Hypothalamus (tissue), 51 donors: ENCODE measurements at regions not wholly inside any gene's neighbourhood (a gene's known extent, or its start where the extent isn't known, plus 50 kb on each side); places are given as distances from the start of the nearest gene placed in this dataset.
A peak's percentile ranks its signal among the peaks of the same experiment; 100 is the strongest.
"Not testable (repeated sequence)": the region's sequence is repeated elsewhere in the genome, so short reads cannot be mapped to it uniquely, and the experiment has no call there.

Experiments
- DNase-seq, 51 donors: peaks; one replicate each; lab custom pipeline; 2025; lab: John Stamatoyannopoulos, UW

- no peak for DNase-seq
Measured at GRCh38 chr22:26801449-26801848, 144.1 kb downstream of the MIAT start.

- DNase-seq, result no peak
Measured at GRCh38 chr22:26804315-26804714, 146.9 kb downstream of the MIAT start.

DNA sequence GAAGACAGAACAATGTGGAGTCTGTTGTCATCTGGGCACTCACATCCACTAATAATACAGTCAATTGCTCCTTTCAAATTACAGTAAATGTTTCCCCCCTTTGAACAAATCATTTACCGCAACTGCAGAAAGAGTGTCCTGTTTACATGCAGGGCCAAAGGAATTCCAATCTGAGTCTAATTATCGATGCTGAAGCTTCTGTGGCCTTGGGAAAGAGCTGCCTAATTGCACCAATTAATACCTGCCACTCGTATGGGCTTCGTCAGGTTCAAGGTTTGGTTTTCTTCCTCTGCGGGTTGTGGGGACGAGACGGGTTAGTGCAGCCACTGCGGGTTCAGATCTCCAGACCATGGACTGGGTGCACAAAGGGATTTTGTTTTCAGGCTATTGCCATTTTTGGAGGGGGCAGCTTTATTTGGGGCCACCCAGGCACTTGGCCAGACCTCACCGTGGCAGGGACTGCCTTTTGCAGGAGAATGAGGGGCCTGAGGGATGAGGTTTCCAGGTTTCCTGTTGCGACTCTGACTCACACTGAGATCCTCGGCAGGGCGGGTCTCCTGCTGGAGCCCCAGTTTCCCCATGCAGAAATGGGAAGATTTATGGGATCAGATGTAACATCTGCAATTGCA lies 147.6 kb downstream of the MIAT start:
- no peak for DNase-seq

DNA sequence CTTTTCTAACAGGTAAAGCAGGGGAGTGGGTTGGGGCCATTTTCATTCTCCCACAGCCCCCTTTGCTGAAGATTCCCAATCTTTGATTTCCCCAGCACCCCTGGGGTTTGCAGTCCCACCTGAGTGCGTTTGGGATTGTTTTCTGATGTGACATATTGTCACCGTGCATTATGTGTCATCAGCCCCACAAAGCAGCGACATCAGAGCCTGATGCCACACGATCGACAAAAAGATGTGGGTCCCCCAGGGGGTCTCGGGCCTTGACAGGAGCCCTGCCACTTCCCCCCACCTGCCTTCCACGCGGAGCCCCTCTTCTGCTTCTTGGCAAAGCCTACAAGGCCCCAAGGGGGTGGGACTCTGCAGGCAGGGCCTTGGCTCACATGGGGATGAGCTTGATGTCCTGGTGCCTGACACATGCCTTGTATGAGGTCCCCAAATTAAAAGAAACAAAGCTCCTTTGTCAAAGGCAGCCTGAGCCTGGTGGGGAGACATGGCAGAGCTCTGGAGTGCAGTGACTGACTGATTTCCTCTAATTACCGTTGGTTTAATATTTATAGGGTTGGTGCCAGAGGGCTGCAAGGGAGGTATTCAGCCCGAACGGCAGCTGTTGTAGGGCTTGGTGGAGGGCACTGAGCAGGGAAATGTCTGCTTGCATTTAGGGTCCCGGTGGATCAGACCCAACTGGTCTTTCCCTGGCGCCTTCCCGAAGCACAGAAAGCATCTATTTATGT lies 149.2 kb downstream of the MIAT start:
- DNase-seq, result no peak

GRCh38 chr22:26811647-26811992 lies 154.2 kb downstream of the MIAT start:
- DNase-seq, result no peak

- DNase-seq, result no peak
Measured at GRCh38 chr22:26812731-26813130, 155.3 kb downstream of the MIAT start.

DNA sequence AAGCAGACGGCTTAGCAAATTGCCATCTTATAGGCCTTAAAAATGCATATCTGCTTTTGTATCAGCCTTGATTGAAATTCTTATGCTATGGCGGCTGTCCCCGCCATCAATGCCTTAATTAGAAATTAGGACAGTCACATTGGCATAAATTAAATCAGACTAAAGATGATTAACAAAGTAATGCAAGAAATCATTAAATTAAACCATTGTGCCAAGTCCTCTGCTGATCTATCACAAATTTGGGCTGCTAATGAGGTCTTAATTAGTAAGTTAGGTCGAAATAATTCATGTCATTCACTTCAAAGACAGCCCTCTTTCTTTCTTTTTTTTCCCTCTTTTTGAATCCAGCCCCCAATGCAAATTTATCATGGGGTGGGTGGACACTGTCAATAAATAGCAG lies 159.3 kb downstream of the MIAT start:
- no peak for DNase-seq

- no peak for DNase-seq
Measured at GRCh38 chr22:26817926-26818325, 160.5 kb downstream of the MIAT start.

DNA sequence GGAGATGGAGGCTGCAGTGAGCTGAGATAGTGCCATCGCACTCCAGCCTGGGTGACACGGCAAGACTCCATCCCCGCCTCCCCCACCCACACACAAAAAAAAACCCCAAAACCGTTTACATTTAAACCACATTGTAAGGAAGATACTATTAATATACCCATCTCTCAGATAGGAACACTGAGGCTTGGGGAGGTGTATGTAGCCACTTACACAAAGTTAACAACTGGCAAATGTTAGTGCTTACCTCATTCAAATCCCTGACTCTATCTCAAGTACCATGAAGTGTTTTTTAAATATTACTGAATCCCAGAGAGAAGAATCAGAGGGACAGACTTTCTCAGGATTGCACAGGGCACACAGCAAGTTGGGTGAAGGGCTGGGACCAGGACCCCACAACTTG lies 164.5 kb downstream of the MIAT start:
- no peak for DNase-seq

DNA sequence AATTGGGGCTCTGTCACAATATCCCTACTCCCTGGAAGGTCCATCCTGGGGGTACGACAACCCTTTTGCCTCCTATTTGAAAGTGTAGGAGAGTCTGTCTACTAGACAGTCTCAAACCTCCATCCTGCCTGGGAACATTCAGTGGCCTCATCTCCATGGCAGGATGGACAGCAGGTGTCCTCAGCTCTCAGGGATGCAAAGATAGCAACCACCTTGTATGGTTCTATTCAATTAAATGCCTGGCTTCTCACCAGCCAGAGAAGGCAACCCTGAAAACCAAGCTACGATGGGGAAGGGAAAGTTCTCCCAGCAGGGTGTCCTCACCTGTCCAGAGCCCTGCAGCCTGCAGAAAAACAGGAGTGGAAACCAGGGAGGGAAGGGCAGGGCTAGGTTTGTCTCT lies 164.9 kb downstream of the MIAT start:
- peak in 1 of 51 donors; percentile 3 for DNase-seq

DNA sequence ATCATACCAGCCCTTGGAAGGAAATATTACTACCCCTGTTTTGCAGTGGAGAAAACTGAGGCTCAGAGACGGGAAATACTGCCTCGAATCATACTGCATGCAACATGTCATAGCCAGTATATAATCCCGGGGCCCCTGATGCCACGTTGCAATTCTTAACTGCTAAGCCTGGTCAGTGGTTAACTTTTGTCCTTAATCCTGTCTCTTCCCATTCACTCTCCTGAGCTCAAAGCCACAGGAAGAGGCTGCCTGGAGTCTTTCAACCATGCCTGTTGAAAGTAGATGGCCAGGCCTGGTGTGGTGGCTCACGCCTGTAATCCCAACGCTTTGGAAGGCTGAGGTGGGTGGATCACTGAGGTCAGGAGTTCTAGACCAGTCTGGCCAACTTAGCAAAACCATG lies 166.6 kb downstream of the MIAT start:
- DNase-seq, result no peak

DNA sequence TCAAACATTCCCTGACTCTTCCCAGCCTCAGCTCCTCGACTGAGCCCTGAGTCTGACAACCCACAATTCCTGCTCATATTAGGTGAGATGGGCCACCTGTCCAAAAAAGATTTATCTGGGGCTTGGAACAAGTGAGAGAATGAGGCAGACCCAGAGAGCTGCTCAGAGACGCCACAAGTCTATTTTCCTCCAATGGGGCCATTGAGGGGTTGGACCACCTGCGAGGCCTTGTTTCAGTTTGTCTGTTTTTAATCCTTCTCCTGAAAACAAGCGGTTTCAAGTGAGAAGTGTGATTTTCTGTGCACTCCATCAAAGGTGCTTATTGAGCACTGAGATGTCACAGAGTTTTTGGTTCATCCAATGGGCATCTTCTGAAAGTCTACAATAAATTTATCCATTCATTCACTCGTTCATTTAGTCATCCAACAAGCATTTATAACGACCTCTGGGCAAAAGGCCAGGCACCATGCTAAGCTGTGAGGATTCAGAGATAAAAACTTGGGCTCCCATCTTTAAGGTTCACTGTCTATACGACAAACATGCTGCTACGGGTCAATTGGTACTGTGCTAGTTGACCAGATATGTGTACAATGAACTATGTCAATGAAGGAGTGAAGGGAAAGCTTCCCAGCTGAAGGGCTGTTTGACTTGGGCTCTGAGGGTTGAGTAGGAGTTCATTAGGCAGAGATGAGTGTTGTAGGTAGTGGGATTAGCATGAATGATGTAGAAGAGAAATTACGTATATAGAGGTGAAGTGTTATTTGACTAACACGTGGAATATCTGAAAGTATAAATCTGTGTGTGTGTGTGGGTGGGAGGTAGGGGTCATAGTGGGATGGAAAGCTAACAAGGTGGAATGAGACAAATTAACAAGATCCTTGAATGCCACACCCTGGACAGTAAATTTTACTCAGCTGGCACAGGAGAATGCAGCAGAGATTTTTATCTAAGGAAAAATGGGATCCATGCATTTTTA lies 168.9 kb downstream of the MIAT start:
- no peak for DNase-seq

DNA sequence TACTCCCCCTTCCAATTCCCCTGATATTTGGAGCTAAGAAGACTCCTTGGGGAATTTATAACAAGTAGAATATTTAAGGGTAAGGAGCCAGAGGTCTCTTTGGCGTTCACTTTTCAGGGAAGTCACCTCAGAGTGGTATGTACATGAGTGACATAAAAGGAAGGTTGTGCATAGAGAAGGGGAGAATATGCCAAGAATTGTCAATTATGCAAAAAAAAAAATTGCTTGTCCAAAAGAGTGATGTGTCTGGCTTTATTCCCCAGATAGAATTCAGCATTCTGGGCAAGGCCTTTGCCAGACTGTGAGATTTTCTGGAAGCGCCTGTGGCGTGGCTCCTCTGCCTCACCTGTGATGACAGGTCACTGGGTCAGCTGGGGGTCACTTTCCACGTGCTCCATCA lies 170.2 kb downstream of the MIAT start:
- DNase-seq, result no peak

DNA sequence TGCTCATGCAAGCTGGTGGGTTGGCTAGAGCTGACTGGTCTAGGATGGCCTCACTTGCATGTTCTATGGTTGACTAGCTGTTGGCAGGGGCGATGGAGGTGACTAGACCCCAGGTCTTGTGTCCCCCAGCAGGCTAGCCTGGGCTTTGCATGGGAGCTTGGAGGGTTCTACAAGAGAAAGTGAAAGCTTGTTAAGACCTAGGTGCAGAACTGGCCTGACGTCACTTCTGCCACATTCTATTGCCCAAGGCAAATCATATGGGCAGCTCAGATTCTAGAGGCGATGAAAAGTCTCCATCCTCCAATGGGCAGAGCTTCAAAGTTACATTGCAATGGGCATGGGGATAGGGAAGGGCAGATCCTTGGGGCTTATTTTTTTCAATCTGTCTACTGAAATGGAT lies 170.9 kb downstream of the MIAT start:
- no peak for DNase-seq

GRCh38 chr22:26830837-26831236 lies 173.4 kb downstream of the MIAT start:
- DNase-seq, result no peak

- no peak for DNase-seq
Measured at GRCh38 chr22:26835023-26835422, 177.6 kb downstream of the MIAT start.

GRCh38 chr22:26835929-26836528 lies 178.6 kb downstream of the MIAT start:
- peak in 2 of 51 donors; percentile 2 to 8 for DNase-seq

DNA sequence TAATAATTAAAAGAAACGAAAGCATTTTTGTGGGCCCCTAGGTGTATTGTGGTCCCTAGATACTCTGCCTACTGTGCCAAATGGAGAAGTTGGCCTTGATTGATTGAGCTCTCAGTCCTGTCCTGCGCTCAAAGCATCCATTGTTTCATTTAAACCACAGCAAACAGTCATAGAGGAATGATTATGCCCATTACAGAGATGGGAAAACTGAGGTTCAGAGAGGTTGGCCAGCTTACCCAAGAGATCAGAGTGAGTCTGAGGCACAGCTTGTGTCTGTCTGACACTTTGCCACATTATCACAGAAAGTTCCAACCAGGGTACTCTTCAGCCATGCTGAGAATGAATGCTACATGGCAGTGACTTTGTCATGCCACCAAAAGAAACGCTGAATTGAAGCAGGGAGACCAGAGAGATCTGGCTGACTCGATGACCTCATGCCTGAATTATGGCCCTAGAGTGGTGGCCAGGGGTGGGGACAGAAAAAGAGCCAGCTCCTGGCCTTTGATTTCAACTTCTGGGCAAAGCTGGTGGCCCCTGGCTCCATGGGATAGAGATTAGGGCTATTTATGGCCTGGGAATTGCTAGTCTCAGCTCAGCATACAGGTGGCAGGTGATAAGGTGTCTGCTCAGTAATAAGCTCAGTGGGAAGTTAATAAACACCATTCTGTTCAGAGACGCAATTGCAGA lies 180.5 kb downstream of the MIAT start:
- DNase-seq, result no peak

- DNase-seq, result no peak
Measured at GRCh38 chr22:26838471-26838825, 181.1 kb downstream of the MIAT start.

GRCh38 chr22:26839216-26839615 lies 181.8 kb downstream of the MIAT start:
- DNase-seq, result no peak

GRCh38 chr22:26840770-26841169 lies 183.4 kb downstream of the MIAT start:
- not testable (repeated sequence) for DNase-seq
